ENCODE measurements at regions not wholly inside any gene's neighbourhood (a gene's known extent, or its start where the extent isn't known, plus 50 kb on each side); places are given as distances from the start of the nearest gene placed in this dataset.
"Not testable (repeated sequence)": the region's sequence is repeated elsewhere in the genome, so short reads cannot be mapped to it uniquely, and the experiment has no call there.

- no peak for DNase-seq (ENCODE audit: low spot score)
Measured at GRCh38 chr13:27327633-27328032, 57.0 kb downstream of the RASL11A start.

GRCh38 chr13:27329210-27329609 lies 58.6 kb downstream of the RASL11A start:
- no peak for DNase-seq (ENCODE audit: low spot score)

DNA sequence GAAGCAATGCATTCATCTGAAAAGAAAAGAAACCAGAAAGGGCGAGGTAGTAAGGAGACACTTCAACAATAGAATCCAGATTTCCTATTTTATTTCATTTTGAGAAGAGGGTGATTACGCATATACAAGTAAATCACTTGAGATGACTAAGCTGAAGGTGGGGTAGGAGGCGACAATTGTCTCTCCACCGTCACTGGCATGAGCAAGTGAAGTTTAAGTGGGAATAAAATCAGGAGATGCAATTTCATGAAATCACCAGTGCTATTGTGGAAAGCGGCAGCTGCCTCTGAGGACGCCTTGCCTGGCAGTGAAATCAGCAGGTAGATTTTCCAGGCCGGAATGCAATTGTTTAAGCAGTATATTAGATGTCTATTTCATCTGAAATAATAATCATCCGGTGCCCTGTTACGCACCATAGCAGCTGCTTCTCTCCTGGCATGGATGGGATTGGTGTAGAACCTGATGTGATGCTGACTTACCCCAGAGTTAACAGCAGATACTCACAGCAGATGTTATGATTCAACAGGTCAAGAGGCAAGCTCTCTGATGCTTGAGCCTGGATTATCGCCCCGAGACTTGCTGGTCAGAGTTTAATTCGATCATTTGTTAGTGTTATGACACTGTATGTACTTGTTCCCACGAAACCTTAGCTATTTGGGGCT lies 64.3 kb downstream of the RASL11A start:
- DNase-seq (ENCODE audit: low spot score), result no peak

- no peak for DNase-seq (ENCODE audit: low spot score)
Measured at GRCh38 chr13:27336014-27336673, 65.5 kb downstream of the RASL11A start.

GRCh38 chr13:27338207-27338606 lies 67.6 kb downstream of the RASL11A start:
- DNase-seq (ENCODE audit: low spot score), result no peak

- DNase-seq (ENCODE audit: low spot score), result peak; percentile 71
Measured at GRCh38 chr13:27338816-27339215, 68.2 kb downstream of the RASL11A start.

GRCh38 chr13:27339299-27339698 lies 68.7 kb downstream of the RASL11A start:
- DNase-seq (ENCODE audit: low spot score), result peak; percentile 75

GRCh38 chr13:27341616-27342015 lies 71.0 kb downstream of the RASL11A start:
- DNase-seq (ENCODE audit: low spot score), result no peak

DNA sequence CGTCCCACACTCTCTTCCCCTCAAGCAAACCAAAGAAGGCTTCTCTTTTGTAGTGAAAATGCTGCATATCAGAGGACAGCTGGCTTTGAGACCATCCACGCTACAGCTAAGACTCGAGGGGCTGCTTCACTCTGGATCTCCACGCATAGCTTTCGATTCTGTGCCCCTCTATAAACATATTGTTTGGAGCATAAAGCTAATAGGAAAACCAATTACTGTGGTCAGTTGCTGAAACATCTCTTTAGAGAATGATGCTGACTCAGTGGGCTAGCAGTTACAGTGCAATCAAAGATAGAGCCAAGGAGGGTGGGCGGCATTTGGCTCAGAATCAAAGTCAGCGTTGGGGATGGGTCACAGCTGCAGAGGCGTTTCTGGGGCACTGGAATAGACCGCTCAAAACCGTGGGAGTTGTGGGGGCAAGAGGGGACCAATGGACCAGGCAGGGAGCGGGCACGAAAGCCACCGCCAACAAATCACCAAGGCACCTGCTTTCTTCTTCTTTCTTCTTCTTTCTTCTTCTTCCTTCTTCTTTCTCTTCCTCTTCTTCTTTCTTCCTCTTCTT lies 76.7 kb downstream of the RASL11A start:
- peak; percentile 22 for DNase-seq (ENCODE audit: low spot score)

DNA sequence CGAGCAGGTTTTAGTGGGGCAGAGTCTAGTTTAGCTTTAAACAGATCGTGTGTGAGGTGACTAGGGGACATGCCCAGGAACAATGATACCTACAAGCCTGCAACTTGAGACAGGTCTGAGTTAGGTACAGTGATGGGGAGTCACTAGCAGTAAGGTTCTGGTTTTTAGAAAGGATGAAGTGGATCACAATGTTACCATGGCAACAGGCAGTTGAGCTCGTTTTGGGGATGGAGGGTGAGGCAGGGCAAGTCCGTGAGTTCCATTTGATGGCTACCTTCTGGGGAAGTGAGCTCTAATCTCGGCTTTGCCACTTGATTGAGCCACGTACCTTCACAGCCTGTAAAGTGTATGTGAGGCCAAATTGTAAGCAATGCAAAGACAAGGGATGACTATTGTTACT lies 76.0 kb upstream of the GTF3A start:
- no peak for DNase-seq (ENCODE audit: low spot score)

DNA sequence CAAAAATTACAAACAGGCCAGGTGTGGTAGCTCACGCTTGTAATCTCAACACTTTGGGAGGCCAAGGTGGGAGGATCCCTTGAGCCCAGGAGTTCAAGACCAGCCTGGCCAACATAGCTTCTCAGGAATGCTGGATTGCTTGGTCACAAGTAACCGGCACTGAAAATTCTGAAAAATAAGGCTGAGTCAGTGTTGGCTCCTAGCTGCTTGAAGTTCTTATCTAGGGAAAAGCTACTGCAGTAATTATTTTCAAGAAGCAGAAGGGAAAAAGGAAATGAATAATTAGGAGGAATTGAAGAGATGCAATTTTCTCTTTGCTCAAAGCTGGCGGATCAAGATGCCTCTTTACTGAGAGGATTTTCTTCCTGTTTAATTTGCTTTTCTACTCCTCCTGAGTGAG lies 75.0 kb upstream of the GTF3A start:
- DNase-seq (ENCODE audit: low spot score), result no peak

GRCh38 chr13:27350825-27351224 lies 73.6 kb upstream of the GTF3A start:
- DNase-seq (ENCODE audit: low spot score), result not testable (repeated sequence)

DNA sequence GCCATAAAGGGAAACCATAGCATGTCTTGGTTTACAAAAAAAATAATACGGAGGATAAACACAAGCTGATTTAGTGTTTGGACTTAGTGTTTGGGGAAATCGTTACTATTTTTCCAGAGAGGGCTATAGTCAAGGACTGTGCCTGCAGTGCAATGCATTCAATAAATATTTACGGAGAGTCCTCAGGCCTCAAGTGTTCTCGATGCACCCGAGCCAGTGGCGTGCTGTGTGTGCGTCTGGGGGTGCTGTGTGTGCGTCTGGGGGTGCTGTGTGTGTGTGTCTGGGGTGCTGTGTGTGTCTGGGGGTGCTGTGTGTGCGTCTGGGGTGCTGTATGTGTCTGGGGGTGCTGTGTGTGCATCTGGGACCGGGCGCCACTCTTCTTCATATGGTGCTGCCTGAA lies 71.7 kb upstream of the GTF3A start:
- no peak for DNase-seq (ENCODE audit: low spot score)

GRCh38 chr13:27353166-27353583 lies 71.2 kb upstream of the GTF3A start:
- DNase-seq (ENCODE audit: low spot score), result peak; percentile 78

- DNase-seq (ENCODE audit: low spot score), result no peak
Measured at GRCh38 chr13:27353708-27354107, 70.7 kb upstream of the GTF3A start.

DNA sequence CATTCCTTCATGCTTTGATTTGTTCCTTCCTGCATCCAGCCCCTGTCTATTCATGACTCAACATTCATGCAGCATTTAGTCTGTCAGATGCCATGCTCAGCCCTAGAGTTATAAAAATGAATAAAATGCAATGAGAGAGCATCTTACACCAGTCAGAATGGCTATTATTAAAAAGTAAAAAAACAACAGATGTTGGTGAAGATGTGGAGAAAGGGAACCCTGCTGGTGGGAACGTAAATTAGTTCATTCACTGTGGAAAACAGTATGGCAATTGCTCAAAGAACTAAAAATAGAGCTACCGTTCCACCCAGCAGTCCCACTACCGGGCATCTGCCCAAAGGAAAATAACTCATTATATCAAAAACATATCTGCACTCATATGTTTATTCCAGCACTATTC lies 70.0 kb upstream of the GTF3A start:
- DNase-seq (ENCODE audit: low spot score), result no peak

DNA sequence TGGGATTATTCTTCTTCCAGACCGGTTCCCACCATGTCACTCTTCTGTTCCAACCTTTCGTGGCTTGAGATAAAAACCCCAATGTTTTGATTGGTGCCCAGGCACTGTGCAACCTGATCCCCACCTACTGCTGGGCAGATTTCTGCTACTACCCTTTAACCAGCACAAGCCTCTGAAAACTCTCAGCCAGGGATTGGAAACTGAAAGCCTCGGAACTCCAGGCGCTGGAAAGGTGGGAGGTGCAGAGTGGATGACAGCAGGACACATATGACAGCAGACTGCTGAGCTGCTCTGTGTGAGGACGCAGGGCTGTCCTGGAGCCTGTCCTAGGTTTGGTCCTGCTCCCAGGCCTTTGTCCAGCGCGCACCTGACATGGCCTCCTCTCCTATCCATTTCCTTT lies 68.5 kb upstream of the GTF3A start:
- no peak for DNase-seq (ENCODE audit: low spot score)

DNA sequence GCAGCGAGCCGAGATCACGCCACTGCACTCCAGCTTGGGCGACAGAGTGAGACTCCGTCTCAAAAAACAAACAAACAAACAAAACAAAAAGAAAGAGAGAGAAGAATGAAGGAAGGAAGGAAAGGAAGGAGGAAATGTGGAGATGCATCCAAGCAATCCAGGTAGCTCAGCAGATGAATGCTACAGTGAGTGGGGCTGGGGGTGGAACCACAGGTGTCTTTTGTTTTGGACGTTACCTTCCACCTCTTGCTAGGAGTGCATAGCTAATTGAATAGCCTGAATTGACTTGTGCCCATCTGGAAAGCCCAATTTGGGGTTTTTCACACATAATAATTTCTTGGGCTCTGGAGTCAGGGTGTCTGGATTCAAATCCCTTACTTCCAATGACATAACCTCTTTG lies 66.0 kb upstream of the GTF3A start:
- DNase-seq (ENCODE audit: low spot score), result no peak

DNA sequence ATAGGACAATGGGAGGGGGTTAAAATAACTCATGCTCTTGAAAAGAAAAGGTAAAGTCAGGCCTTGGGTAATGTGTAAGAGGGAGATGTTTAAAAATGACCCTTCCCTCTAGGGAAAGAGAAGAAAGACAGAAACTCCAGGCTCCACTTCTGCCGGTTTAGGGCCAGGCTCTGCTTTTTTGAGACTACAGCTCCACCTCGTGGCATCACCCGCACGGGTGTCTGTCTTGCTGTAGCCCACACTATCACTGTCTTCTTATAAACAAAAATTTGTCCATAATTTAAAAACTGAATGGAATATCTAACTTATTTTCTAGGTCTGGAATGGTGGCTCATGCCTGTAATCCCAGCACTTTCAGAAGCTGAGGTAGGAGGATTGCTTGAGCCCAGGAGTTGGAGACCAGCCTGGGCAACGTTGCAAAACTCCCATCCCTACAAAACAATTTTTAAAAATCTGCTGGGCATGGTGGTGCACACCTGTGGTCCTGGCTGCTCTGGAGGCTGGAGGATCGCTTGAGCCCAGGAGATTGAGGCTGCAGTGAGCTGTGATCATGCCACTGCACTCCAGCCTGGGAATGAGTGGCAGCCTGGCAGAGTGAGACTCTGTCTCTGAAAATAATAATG lies 65.1 kb upstream of the GTF3A start:
- peak; percentile 74 for DNase-seq (ENCODE audit: low spot score)

DNA sequence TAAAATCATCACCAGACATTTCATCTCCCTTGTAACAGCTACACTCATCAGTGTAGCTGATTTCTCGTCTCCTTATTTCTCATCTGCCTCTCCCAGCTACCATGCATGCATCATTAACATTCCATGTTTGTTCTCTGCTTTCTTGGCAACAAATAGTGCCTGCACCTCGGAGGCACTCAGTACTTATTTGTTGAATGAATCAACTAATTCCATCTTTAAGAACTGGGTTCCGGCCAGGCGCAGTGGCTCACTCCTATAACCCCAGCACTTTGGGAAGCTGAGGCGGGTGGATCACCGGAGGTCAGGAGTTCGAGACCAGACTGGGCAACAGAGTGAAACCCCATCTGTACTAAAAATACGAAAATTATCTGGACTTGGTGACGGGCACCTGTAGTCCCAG lies 63.9 kb upstream of the GTF3A start:
- DNase-seq (ENCODE audit: low spot score), result no peak

DNA sequence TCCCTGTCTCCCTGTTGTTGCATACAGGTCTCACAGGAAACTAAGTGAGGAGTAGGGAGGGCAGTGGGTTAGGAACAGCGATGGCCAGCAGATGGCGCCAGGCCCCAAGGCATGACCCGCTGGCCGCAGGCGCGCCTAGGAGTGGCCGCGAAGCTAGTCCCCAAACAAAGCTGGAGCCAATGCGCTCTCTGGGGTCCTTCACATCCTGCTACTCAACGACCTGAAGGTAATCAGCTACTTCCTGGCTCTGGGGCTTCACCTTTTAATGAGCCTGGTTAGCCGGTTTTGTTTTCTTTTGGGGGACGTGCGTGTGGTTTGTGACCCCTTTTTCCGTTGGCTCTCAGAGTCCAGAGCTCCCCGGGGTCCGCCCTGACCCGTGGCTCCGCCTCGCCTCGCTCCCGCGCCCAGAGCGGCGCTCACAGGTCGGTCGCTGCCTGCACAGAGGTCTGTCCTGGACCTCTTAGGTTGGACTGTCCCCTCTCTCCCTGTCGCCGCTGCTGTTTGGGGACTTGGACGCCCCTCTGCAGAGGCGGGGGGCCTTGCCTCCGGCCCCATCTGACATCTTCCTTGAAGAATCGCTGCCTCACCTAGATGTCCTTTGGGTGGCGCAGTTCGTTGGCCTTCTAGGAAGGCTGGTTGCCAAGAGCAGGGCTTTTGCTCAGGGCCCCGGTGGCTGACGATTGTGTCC lies 62.2 kb upstream of the GTF3A start:
- peak; percentile 85 for DNase-seq (ENCODE audit: low spot score)

GRCh38 chr13:27363637-27364036 lies 60.8 kb upstream of the GTF3A start:
- DNase-seq (ENCODE audit: low spot score), result not testable (repeated sequence)

GRCh38 chr13:27367570-27367969 lies 56.8 kb upstream of the GTF3A start:
- DNase-seq (ENCODE audit: low spot score), result no peak

All from germinal center (tissue), 1 donor.